A172 (cell line): ENCODE measurements at regions not wholly inside any gene's neighbourhood (a gene's known extent, or its start where the extent isn't known, plus 50 kb on each side); places are given as distances from the start of the nearest gene placed in this dataset.

Experiments used
- DNase-seq: peaks from one replicate; pipeline ENCODE4 v3.0.0-alpha.2; 2015; ENCODE audit warnings: low spot score

GRCh38 chr2:153105829-153106578 is 372.6 kb downstream of the RPRM start:
- peak; percentile 22 for DNase-seq

- peak; percentile 25 for DNase-seq
Observed at GRCh38 chr2:153101187-153101586, 377.4 kb downstream of the RPRM start.

- DNase-seq, result no peak
Observed at GRCh38 chr2:153100151-153100550, 378.4 kb downstream of the RPRM start.

- no peak for DNase-seq
Observed at GRCh38 chr2:153098073-153098472, 379.7 kb downstream of the ARL6IP6 start.

- DNase-seq, result no peak
Observed at GRCh38 chr2:153096272-153096671, 377.9 kb downstream of the ARL6IP6 start.

- DNase-seq, result no peak
Observed at GRCh38 chr2:153091344-153091743, 372.9 kb downstream of the ARL6IP6 start.

- DNase-seq, result no peak
Observed at GRCh38 chr2:153079315-153079714, 360.9 kb downstream of the ARL6IP6 start.

- DNase-seq, result no peak
Observed at GRCh38 chr2:153077311-153077710, 358.9 kb downstream of the ARL6IP6 start.

GRCh38 chr2:153074207-153074606 is 355.8 kb downstream of the ARL6IP6 start:
- DNase-seq, result peak; percentile 36

- no peak for DNase-seq
Observed at GRCh38 chr2:153072813-153073212, 354.4 kb downstream of the ARL6IP6 start.

GRCh38 chr2:153072077-153072476 is 353.7 kb downstream of the ARL6IP6 start:
- no peak for DNase-seq

GRCh38 chr2:153071090-153071489 is 352.7 kb downstream of the ARL6IP6 start:
- DNase-seq, result no peak

GRCh38 chr2:153068915-153069314 is 350.5 kb downstream of the ARL6IP6 start:
- DNase-seq, result no peak

GRCh38 chr2:153068052-153068451 is 349.6 kb downstream of the ARL6IP6 start:
- no peak for DNase-seq

- DNase-seq, result peak; percentile 90
Observed at GRCh38 chr2:153059338-153060052, 341.1 kb downstream of the ARL6IP6 start.

GRCh38 chr2:153057743-153058142 is 339.3 kb downstream of the ARL6IP6 start:
- no peak for DNase-seq

GRCh38 chr2:153055182-153055581 is 336.8 kb downstream of the ARL6IP6 start:
- DNase-seq, result no peak

- no peak for DNase-seq
Observed at GRCh38 chr2:153052807-153053559, 334.6 kb downstream of the ARL6IP6 start.

- no peak for DNase-seq
Observed at GRCh38 chr2:153047220-153047619, 328.8 kb downstream of the ARL6IP6 start.

- DNase-seq, result no peak
Observed at GRCh38 chr2:153043385-153043784, 325.0 kb downstream of the ARL6IP6 start.

- no peak for DNase-seq
Observed at GRCh38 chr2:153028626-153029025, 310.2 kb downstream of the ARL6IP6 start.

- DNase-seq, result no peak
Observed at GRCh38 chr2:153027533-153027932, 309.1 kb downstream of the ARL6IP6 start.

GRCh38 chr2:153020201-153020600 is 301.8 kb downstream of the ARL6IP6 start:
- DNase-seq, result no peak
